ENCODE measurements at regions not wholly inside any gene's neighbourhood (a gene's known extent, or its start where the extent isn't known, plus 50 kb on each side); places are given as distances from the start of the nearest gene placed in this dataset.
"Not testable (repeated sequence)": the region's sequence is repeated elsewhere in the genome, so short reads cannot be mapped to it uniquely, and the experiment has no call there.

DNA sequence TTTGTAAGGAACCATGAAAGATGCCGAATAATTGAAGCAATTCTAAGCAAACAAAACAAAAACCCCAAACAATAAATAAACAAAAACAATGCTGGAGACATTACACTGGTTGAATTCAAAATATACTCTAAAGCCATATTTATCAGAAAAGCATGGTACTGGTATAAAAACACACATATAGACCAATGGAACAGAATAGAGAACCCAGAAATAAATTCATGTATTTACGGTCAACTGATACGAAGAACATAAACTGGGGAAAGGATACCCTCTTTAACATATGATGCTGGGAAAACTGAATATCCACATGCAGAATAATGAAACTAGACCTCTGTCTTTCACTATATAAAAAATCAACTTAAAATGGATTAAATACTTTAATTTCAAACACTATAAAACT is 214.3 kb upstream of the PDZRN3 start:
- no peak for DNase-seq (ENCODE audit: extremely low spot score)
- ChIA-PET CTCF (interaction anchor here (2.2 kb wide), 1 partner anchor 12 kb away, joined by 6 read pairs; no protein-coding TSS in a partner anchor), POLR2A (no interaction called here)
- TF ChIP-seq, protein P1, sequence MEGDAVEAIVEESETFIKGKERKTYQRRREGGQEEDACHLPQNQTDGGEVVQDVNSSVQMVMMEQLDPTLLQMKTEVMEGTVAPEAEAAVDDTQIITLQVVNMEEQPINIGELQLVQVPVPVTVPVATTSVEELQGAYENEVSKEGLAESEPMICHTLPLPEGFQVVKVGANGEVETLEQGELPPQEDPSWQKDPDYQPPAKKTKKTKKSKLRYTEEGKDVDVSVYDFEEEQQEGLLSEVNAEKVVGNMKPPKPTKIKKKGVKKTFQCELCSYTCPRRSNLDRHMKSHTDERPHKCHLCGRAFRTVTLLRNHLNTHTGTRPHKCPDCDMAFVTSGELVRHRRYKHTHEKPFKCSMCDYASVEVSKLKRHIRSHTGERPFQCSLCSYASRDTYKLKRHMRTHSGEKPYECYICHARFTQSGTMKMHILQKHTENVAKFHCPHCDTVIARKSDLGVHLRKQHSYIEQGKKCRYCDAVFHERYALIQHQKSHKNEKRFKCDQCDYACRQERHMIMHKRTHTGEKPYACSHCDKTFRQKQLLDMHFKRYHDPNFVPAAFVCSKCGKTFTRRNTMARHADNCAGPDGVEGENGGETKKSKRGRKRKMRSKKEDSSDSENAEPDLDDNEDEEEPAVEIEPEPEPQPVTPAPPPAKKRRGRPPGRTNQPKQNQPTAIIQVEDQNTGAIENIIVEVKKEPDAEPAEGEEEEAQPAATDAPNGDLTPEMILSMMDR (IDR thresholded peaks at IDR 0.05; ENCODE audit: control extremely low read depth, extremely low read depth, low read depth, missing control alignments), result no peak

DNA sequence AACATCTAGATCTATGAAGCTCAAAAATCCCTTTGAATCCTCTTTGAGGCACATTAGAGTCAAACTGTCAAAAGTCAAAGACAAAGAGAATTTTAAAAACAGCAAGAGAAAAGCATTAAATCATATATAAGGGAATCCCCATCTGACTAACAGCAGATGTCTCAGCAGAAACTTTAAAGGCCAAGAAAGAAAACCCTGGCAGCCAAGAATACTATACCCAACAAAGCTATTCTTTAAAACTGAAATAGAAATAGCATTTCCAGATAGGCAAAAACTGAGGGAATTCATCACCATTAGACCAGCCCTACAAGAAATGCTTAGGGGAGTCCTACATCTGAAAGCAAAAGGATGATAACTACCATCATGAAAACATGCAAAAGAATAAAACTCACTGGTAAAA is 211.2 kb upstream of the PDZRN3 start:
- DNase-seq (ENCODE audit: extremely low spot score), result no peak
- TF ChIP-seq, protein P1 (IDR thresholded peaks at IDR 0.05; ENCODE audit: control extremely low read depth, extremely low read depth, low read depth, missing control alignments), result no peak
- ChIA-PET POLR2A (no interaction called here), CTCF (interaction anchor here (0.9 kb wide), 1 partner anchor 10 kb away, joined by 3 read pairs; no protein-coding TSS in a partner anchor)

DNA sequence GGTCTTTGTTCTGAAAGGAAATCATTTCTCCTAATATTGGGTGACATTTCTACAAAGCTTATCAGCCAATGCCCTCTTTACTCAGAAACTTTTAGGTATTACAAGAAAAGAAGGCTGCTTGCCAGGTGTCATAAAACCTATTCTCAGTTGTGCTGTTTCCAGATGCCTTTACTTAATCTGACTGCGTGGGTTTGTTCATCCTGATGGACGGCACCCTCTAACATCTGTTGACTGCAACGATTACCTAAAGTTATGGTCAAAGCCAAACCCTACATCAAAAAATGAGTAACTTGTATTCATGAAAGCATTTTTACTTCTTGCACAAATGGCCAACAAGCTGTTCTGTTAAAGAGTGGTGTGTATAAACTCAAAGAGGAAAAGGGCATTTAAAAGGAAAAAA is 207.7 kb upstream of the PDZRN3 start:
- ChIA-PET CTCF (interaction anchor here (1.1 kb wide), 1 partner anchor 144 kb away, joined by 3 read pairs; no protein-coding TSS in a partner anchor), POLR2A (no interaction called here)
- DNase-seq (ENCODE audit: extremely low spot score), result no peak
- TF ChIP-seq, protein P1 (IDR thresholded peaks at IDR 0.05; ENCODE audit: control extremely low read depth, extremely low read depth, low read depth, missing control alignments), result no peak

DNA sequence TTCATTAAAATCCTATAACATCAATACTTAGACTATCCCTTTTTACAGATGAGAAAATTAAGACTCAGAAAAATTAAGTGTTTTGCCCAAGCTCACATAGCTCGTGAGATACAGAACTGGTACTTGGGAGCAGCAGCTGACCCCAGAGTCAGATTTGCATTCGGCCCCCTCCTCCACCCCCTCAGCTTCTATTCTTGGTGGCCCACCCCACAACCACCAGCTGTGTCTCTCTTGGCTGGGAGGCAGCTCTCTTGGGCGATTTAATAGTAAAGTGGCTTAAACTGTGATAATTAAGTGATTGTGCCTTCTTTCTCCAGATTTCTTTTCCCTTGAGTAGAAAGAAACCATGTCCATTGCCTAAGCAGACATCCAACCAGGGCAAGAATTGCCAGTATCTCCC is 203.6 kb upstream of the PDZRN3 start:
- ChIA-PET CTCF (interaction anchor here (1.5 to 1.6 kb wide), 2 partner anchors 9 to 62 kb away, joined by 3 to 5 read pairs; no protein-coding TSS in a partner anchor), POLR2A (no interaction called here)
- DNase-seq (ENCODE audit: extremely low spot score), result no peak
- TF ChIP-seq, protein P1 (IDR thresholded peaks at IDR 0.05; ENCODE audit: control extremely low read depth, extremely low read depth, low read depth, missing control alignments), result no peak

DNA sequence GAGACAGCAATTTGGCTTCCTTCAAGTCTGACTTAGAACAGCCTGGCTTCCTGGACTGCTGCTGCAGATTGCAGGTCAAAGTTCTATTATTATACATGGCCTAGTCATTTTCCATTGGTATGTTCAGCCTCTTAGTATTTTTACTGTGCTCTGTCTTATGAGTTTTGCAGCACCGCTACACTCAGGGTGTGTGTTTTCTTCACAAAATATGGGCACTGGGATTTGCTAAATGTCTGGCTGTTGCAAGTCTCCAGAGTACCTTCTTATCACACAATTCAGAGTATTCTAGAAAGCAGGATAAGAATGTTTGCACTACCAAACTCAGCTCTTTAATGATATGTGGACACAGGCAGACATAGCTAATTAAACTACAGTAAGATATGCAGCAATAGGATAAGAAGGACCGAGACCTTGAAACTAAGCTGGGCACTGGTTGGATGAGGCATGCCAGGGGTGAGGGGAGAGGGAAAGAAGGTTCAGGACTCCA is 203.0 kb upstream of the PDZRN3 start:
- no peak for DNase-seq (ENCODE audit: extremely low spot score)
- TF ChIP-seq, protein P1 (IDR thresholded peaks at IDR 0.05; ENCODE audit: control extremely low read depth, extremely low read depth, low read depth, missing control alignments), result no peak
- CTCF ChIA-PET, result interaction anchor here (1.5 to 1.6 kb wide), 2 partner anchors 8 to 63 kb away, joined by 3 to 5 read pairs; no protein-coding TSS in a partner anchor
- POLR2A ChIA-PET, result no interaction called here

DNA sequence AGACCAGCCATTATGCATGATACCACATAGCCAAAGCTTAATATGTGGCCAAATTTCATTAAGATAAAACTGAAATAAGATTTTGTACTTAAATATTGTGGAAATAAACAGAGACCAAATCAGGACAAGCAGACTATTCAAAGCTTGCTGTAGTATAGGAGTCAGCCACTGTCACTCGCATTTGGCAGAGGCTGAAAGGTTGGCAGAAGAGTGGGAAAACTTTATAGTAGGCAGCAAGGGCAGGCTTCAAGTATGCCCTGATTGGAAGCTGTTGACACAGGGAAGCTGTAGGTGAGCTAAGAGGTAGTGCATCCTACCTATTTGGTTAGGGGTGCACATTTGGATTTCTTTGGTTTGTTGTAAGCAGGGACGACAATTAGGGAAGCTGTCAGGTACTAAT is 202.5 kb upstream of the PDZRN3 start:
- TF ChIP-seq, protein P1 (IDR thresholded peaks at IDR 0.05; ENCODE audit: control extremely low read depth, extremely low read depth, low read depth, missing control alignments), result no peak
- no peak for DNase-seq (ENCODE audit: extremely low spot score)
- CTCF ChIA-PET, result interaction anchor here (1.2 to 1.6 kb wide), 3 partner anchors 8 to 64 kb away, joined by 3 to 5 read pairs (median 3); no protein-coding TSS in a partner anchor
- POLR2A ChIA-PET, result no interaction called here

DNA sequence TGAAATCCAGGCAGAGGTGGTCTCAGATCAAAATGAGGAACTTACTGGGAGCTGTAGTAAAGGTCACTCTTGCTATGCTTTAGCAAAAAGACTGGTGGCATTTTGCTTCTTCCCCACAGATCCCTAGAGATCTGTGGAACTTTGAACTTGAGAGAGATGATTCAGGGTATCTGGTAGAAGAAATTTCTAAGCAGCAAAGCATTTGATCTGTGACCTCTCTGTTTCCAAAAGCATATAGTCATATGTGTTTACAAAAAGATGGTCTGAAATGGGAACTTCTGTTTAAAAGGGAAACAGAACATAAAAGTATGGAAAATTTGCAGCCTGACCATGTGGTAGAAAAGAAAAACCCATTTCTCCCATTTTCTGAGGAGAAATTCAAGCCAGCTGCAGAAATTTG is 196.2 kb upstream of the PDZRN3 start:
- DNase-seq (ENCODE audit: extremely low spot score); POLR2A ChIA-PET: not testable (repeated sequence)
- CTCF ChIA-PET, result interaction anchor here (1.3 kb wide), 1 partner anchor 9 kb away, joined by 3 read pairs; no protein-coding TSS in a partner anchor

All from GM10248 (cell line).